NT2/D1 (cell line): ENCODE measurements at regions not wholly inside any gene's neighbourhood (a gene's known extent, or its start where the extent isn't known, plus 50 kb on each side); places are given as distances from the start of the nearest gene placed in this dataset.

ENCODE experiments used
- YY1 ChIP-seq: IDR thresholded peaks from 2 replicates; pipeline ENCODE4 v1.6.1; 2011; ENCODE audit not compliant: insufficient read length, insufficient read depth
- ZNF274 ChIP-seq: IDR thresholded peaks from 2 replicates; pipeline ENCODE4 v1.6.1; 2011; ENCODE audit warnings: mild to moderate bottlenecking, low read depth, low read length

GRCh38 chr16:82402665-82403218, 224.0 kb upstream of the CDH13 start:
- TF ChIP-seq YY1 (no peak), ZNF274 (no peak)
